GM12875 (cell line): ENCODE measurements at regions not wholly inside any gene's neighbourhood (a gene's known extent, or its start where the extent isn't known, plus 50 kb on each side); places are given as distances from the start of the nearest gene placed in this dataset.

Experiments
- H3K4me3 ChIP-seq: one replicate; pipeline ENCODE4 v1.5.1; 2011; ENCODE audit warnings: low read depth, low read length, control low read depth
- TF ChIP-seq, protein P1 (sequence below): IDR thresholded peaks from 2 replicates; pipeline ENCODE4 v1.5.1; 2011; ENCODE audit warnings: low read depth, mild to moderate bottlenecking, control low read depth, inconsistent platforms, low read length, moderate library complexity, borderline replicate concordance; ENCODE audit not compliant: insufficient read depth

DNA sequence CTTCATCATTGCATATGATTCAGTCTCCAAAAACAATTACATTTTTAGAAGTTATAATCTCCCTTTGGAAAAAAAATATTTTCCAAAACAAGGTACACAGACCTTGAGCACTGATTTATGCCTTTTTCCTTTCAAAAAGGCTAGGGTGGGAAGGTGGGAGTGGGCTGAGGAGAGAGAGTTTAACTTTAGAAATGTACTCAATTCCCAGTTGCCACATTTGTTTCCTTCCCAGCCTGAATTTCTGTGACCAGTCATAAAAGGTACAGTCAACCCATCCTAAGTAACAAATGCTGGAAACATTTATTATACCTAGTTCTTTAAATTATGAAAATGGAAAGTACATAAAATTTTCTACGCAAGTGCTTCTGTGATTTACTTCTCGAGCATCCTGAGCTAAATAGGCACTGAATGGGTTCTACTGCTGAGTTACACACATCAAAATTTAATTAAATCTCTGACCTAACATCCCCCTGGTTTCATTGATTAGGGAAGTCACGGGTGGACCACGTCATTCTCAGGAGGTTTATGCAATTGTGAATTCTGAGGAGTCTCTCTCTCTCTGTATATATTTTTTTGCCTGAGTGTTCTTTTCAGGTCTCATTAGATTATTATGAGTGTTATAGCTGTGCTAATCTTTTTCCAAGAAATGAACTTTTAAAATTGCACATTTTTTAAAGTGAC lies 371.8 kb downstream of the BTG1 start:
- H3K4me3 ChIP-seq, result no peak overlapping the region
- TF ChIP-seq, protein P1, sequence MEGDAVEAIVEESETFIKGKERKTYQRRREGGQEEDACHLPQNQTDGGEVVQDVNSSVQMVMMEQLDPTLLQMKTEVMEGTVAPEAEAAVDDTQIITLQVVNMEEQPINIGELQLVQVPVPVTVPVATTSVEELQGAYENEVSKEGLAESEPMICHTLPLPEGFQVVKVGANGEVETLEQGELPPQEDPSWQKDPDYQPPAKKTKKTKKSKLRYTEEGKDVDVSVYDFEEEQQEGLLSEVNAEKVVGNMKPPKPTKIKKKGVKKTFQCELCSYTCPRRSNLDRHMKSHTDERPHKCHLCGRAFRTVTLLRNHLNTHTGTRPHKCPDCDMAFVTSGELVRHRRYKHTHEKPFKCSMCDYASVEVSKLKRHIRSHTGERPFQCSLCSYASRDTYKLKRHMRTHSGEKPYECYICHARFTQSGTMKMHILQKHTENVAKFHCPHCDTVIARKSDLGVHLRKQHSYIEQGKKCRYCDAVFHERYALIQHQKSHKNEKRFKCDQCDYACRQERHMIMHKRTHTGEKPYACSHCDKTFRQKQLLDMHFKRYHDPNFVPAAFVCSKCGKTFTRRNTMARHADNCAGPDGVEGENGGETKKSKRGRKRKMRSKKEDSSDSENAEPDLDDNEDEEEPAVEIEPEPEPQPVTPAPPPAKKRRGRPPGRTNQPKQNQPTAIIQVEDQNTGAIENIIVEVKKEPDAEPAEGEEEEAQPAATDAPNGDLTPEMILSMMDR, result no peak

DNA sequence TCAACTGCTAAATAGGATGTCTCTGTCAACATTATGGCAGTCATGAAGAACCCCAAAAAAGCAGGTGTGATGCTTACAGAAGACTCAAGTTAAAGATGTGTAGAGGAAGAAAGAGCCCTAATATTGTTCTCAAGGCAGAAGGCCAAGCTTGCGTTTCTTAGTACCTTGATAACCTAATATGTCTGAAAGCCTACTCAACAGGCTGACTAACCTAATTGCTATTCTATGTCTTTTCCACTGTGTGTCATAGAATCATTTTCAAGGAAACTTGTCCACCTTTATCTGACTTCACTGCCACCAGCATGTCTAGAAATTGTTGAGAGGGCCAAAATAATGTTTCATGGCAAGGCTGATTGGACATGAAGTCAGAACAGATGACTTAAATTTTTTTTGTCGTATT lies 373.2 kb downstream of the BTG1 start:
- TF ChIP-seq, protein P1, result no peak

DNA sequence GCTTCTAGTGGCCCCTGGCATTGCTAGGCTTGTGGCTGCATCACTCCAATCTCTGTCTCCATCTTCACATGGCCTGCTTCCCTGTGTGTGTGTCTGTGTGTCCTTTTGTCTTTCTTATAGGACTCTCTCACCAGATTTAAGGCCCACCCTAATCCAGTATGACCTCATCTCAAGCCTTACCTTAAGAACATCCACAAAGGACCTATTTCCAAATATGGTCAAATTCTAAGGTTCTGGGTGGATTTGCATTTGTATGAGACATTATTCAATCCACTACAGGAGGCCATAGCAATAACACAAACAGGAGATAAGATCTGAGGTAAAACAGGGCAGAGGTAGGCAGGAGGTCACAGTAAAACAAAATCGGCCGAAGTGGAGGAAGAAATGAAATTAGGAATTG lies 375.9 kb downstream of the BTG1 start:
- TF ChIP-seq, protein P1, result no peak
- H3K4me3 ChIP-seq, result no peak overlapping the region

More for the DNA sequence above, 373.2 kb downstream of the BTG1 start:
- no peak overlapping the region for H3K4me3 ChIP-seq

DNA sequence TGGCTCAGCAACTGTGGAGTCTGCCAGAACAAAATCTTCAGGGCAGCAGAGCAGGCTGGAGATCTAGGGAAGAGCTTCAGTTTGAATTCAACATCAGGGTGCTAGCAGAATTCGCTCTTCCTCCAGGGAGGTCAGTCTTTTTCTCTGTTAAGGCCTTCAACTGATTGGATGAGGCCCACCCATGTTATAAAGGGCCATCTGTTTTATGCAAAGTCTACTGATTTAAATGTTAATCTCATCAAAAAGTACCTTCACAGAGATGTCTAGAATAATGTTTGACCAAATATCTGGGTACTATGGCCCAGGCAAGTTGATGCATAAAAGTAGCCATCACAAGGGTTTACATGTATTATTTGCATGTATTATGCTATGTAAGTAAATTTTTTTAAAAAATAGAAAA lies 378.4 kb downstream of the BTG1 start:
- TF ChIP-seq, protein P1, result no peak
- H3K4me3 ChIP-seq, result no peak overlapping the region

DNA sequence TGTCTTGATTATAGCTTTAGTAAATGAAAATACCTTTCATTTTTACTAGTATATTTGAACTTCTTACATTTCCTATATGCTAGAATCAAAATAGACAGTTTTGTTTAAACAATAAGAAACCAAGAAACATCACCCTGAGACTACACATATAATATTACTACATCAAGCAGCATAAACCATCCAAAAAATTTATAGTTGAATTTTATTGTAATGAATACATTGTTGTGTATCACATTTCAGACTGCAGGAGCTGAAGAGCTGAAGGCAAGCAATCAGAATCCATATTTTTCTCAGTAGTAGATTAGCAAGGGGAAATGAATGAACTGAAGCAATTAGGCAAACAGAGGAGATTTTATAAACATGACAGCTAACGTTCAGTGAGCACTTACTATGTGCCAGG lies 379.2 kb downstream of the BTG1 start:
- TF ChIP-seq, protein P1, result no peak
- no peak overlapping the region for H3K4me3 ChIP-seq

DNA sequence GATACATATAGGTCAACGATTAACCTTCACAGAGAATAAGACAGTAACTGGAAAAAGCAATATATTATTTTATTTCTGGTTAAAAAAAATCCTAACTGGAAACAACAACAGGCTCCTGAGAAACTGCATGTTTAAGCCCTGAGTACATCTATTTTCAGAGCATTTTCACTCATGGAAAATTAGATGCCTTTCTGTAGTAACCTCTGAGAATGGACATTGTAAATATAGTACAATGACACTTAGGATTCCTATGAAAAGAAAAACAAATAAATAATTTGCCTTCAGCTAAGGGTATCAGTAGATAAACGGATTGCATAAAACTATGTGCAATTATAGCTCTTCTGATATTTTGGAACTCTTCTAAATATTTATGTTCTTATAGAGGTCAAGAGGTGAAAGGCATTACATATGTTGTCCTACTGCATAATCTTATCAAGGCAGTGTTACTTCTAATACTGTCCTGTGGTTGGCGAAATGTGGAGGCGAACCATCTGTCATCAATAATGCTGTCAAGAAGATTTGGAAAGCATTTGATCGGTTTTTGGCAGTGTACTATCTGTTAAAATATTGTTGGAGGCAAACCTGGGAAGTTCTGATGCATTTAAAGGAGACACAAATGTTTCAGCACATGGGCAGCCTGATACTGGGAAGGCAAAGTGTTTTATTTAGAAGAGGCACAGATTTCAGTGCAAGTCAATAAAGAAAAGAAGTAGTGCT lies 381.8 kb downstream of the BTG1 start:
- TF ChIP-seq, protein P1, result no peak
- no peak overlapping the region for H3K4me3 ChIP-seq

DNA sequence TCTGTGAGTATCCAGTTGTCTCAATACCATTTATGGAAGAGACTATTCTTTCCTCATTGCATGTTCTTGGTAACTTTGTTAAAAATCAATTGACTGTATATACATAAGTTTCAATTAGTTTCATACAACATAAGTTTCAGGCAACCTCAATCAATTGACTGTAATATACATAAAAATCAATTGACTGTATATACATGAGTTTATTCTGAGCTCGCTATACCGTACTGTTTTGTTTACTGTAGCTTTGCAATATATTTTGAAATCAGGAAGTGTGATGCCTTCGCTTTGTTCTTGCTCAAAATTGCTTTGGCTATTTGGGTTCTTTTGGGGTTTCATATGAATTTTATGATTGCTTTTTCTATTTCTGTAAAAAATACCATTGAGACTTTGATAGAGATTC lies 392.0 kb downstream of the BTG1 start:
- TF ChIP-seq, protein P1, result no peak
- H3K4me3 ChIP-seq, result no peak overlapping the region
